ENCODE measurements at regions not wholly inside any gene's neighbourhood (a gene's known extent, or its start where the extent isn't known, plus 50 kb on each side); places are given as distances from the start of the nearest gene placed in this dataset.

DNA sequence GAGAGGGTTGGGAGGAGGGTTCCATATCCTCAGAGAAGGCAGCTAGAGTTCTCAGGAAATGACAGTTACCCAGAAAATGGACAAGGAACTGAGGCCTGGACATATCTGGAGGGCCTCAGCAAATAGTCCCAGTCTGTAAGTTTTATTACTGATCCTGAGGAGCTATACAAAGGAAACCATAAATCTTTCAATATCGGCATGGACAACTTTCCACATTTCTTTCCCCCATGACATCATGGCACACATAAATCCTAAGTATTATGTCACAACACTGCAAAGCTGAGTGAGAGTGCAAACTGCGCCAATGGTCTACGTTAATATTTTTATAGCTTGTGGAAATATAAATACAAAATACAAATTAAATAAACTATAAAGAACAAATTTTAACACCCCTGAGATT is 1356.2 kb upstream of the C9orf72 start:
- Histone ChIP-seq H2BK15ac (ENCODE audit: low read depth, low read length) (no peak overlapping the region), H2BK20ac (ENCODE audit: low read depth, low read length) (no peak overlapping the region), H3K36me3 (ENCODE audit: control insufficient read depth, insufficient read depth, low read length) (no peaks in the 10 kb centered on the region), H3K4me3 (ENCODE audit: insufficient read depth, low read depth, low read length) (no peak overlapping the region), H2AK5ac (ENCODE audit: low read depth, low read length) (no peak overlapping the region), H4K20me1 (ENCODE audit: insufficient read depth, low read length) (no peaks in the 10 kb centered on the region), H3K56ac (ENCODE audit: extremely low read depth, insufficient read depth, low read length) (no peak overlapping the region), H3K79me1 (ENCODE audit: low read depth in 1 of 2, low read length in 2 of 2) (no peaks in the 10 kb centered on the region), H3K4me2 (ENCODE audit: low read depth, low read length) (no peak overlapping the region), H3K4ac (ENCODE audit: low read depth, low read length) (no peak overlapping the region), H3K18ac (ENCODE audit: low read depth, low read length) (no peak overlapping the region), H3K9ac (ENCODE audit: low read depth, low read length) (no peak overlapping the region), H2AK9ac (replicated peaks; ENCODE audit: low read depth, low read length, poor library complexity) (no peak overlapping the region), H3K27me3 (ENCODE audit: control insufficient read depth, insufficient read depth, low read length) (no peaks in the 10 kb centered on the region), H4K8ac (ENCODE audit: low read depth in 2 of 2, low read length in 2 of 2) (no peak overlapping the region), H3K9me1 (ENCODE audit: insufficient read depth, low read length) (no peaks in the 10 kb centered on the region), H2BK5ac (ENCODE audit: low read depth, low read length, poor library complexity, severe bottlenecking) (no peak overlapping the region), H2BK120ac (ENCODE audit: low read depth, low read length) (no peak overlapping the region), H2AFZ (replicated peaks; ENCODE audit: low read length, poor library complexity) (no peak overlapping the region), H3K27ac (ENCODE audit: insufficient read depth, low read length) (no peak overlapping the region), H4K5ac (ENCODE audit: low read depth, low read length) (no peak overlapping the region), H3K4me1 (ENCODE audit: control insufficient read depth, insufficient read depth, low read length) (no peaks in the 10 kb centered on the region), H3K23ac (ENCODE audit: low read depth, low read length) (no peak overlapping the region), H4K91ac (ENCODE audit: insufficient read depth, low read depth, low read length) (no peak overlapping the region), H3K9me3 (ENCODE audit: control insufficient read depth, insufficient read depth, low read length) (peaks cover 5% of the 10 kb centered on the region), H3K14ac (replicated peaks; ENCODE audit: low read depth, low read length) (no peak overlapping the region)
- WGBS, 2 experiments (ENCODE audit: extremely low coverage in 2 of 2, insufficient read length in 1 of 2) = no CpG with 5 or more reads among the region's 3 CpGs
- TF ChIP-seq, protein P1, sequence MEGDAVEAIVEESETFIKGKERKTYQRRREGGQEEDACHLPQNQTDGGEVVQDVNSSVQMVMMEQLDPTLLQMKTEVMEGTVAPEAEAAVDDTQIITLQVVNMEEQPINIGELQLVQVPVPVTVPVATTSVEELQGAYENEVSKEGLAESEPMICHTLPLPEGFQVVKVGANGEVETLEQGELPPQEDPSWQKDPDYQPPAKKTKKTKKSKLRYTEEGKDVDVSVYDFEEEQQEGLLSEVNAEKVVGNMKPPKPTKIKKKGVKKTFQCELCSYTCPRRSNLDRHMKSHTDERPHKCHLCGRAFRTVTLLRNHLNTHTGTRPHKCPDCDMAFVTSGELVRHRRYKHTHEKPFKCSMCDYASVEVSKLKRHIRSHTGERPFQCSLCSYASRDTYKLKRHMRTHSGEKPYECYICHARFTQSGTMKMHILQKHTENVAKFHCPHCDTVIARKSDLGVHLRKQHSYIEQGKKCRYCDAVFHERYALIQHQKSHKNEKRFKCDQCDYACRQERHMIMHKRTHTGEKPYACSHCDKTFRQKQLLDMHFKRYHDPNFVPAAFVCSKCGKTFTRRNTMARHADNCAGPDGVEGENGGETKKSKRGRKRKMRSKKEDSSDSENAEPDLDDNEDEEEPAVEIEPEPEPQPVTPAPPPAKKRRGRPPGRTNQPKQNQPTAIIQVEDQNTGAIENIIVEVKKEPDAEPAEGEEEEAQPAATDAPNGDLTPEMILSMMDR (conservative IDR thresholded peaks at IDR 0.05; ENCODE audit: low read depth, low read length) = no peak
- no peak for TF ChIP-seq POLR2A (IDR thresholded peaks at IDR 0.05; ENCODE audit: low read depth, low read length)
- TF ChIP-seq RAD21 (IDR thresholded peaks at IDR 0.05; ENCODE audit: low read length) = no peak
- no peak for TF ChIP-seq BHLHE40 (IDR thresholded peaks at IDR 0.05; ENCODE audit: low read depth, low read length)
- no peak for TF ChIP-seq NFE2L2 (IDR thresholded peaks at IDR 0.05; ENCODE audit: low read depth, low read length)
- no peak for TF ChIP-seq MXI1 (IDR thresholded peaks at IDR 0.05; ENCODE audit: borderline replicate concordance, low read depth, low read length)
- TF ChIP-seq MAZ (IDR thresholded peaks at IDR 0.05; ENCODE audit: borderline replicate concordance, low read depth, low read length) = no peak
- no peak for TF ChIP-seq CEBPB (IDR thresholded peaks at IDR 0.05; ENCODE audit: low read depth, low read length)
- TF ChIP-seq CHD1 (IDR thresholded peaks at IDR 0.05; ENCODE audit: low read depth, low read length) = no peak
- TF ChIP-seq RCOR1 (IDR thresholded peaks at IDR 0.05; ENCODE audit: insufficient replicate concordance, low read length) = no peak
- TF ChIP-seq FOS (IDR thresholded peaks at IDR 0.05; ENCODE audit: low read depth, low read length) = no peak
- in situ Hi-C loops (cut with MboI; ENCODE audit: low sequenced_read_pairs) (no loop called here), dilution Hi-C loops (cut with HindIII; ENCODE audit: low sequenced_read_pairs, unreplicated experiment) (no loop called here), intact Hi-C loops (cut with micrococcal nuclease) (no loop called here)
- no TSS peak for BruUV-seq (replicated peaks)
- POLR2A ChIA-PET (ENCODE audit: unreplicated experiment) = no interaction called here
- CTCF ChIA-PET = no interaction called here
- DNase-seq (no peak), ATAC-seq (ENCODE audit: low read depth) (no peak)
